IMR-90 (cell line): ENCODE measurements at regions not wholly inside any gene's neighbourhood (a gene's known extent, or its start where the extent isn't known, plus 50 kb on each side); places are given as distances from the start of the nearest gene placed in this dataset.

Source experiments
- ATAC-seq: fragments of 200-7000 bp; cut with Tn5 transposase; 2 replicates; pipeline ENCODE4 v1.9.1; 2020; ENCODE audit warnings: low read depth, mild to moderate bottlenecking, moderate library complexity
- BruUV-seq: library from RNA; stranded (reverse); fragments of 400-500 nt; replicated peaks from 2 replicates; lab custom pipeline; 2021; lab: Mats Ljungman, UMichigan
- CTCF ChIA-PET: fragments of 300-600 bp; formaldehyde crosslinking; extraction: SDS; loops from one replicate; lab custom pipeline; 2021; ENCODE audit warnings: antibody characterized with exemption; lab: Yijun Ruan, JAX
- POLR2A ChIA-PET: fragments of 300-600 bp; sonication (Branson Sonifier 250); formaldehyde crosslinking; loops from one replicate; lab custom pipeline; 2022; ENCODE audit warnings: antibody characterized with exemption; ENCODE audit not compliant: unreplicated experiment; lab: Charles Lee
- DNase-seq: peaks from one replicate; pipeline ENCODE4 v3.0.0; 2013
- H2AFZ ChIP-seq: replicated peaks from 2 replicates; pipeline ENCODE3; 2013; ENCODE audit warnings: low read length, mild to moderate bottlenecking; ENCODE audit not compliant: poor library complexity
- H2AK5ac ChIP-seq: 2 replicates; pipeline ENCODE4 v1.6.1; 2013; ENCODE audit warnings: low read depth, low read length, inconsistent platforms
- H2AK9ac ChIP-seq: replicated peaks from 2 replicates; pipeline ENCODE3; 2013; ENCODE audit warnings: mild to moderate bottlenecking, low read depth, low read length, moderate library complexity; ENCODE audit not compliant: poor library complexity
- H2BK120ac ChIP-seq: 2 replicates; pipeline ENCODE4 v1.6.1; 2013; ENCODE audit warnings: low read depth, low read length, inconsistent platforms
- H2BK15ac ChIP-seq: 3 replicates; pipeline ENCODE4 v1.6.1; 2013; ENCODE audit warnings: low read depth, low read length, inconsistent platforms
- H2BK20ac ChIP-seq: 2 replicates; pipeline ENCODE4 v1.6.1; 2013; ENCODE audit warnings: low read depth, mild to moderate bottlenecking, inconsistent platforms, low read length, moderate library complexity
- H2BK5ac ChIP-seq: 2 replicates; pipeline ENCODE4 v1.6.1; 2013; ENCODE audit warnings: mild to moderate bottlenecking, low read depth, low read length, inconsistent platforms; ENCODE audit not compliant: poor library complexity, severe bottlenecking
- H3K14ac ChIP-seq: replicated peaks from 2 replicates; pipeline ENCODE4 v1.6.1; 2013; ENCODE audit warnings: low read depth, low read length, inconsistent platforms
- H3K18ac ChIP-seq: 2 replicates; pipeline ENCODE4 v1.6.1; 2013; ENCODE audit warnings: low read depth, low read length, control low read depth
- H3K23ac ChIP-seq: 2 replicates; pipeline ENCODE4 v1.6.1; 2013; ENCODE audit warnings: low read depth, low read length, inconsistent platforms
- H3K27ac ChIP-seq: 2 replicates; pipeline ENCODE4 v1.5.1; 2013; ENCODE audit warnings: mild to moderate bottlenecking, control low read depth, low read length; ENCODE audit not compliant: insufficient read depth
- H3K27me3 ChIP-seq: 2 replicates; pipeline ENCODE4 v1.6.1; 2013; ENCODE audit warnings: low read length; ENCODE audit not compliant: control insufficient read depth, insufficient read depth
- H3K36me3 ChIP-seq: 2 replicates; pipeline ENCODE4 v1.6.1; 2013; ENCODE audit warnings: low read length, mixed read lengths; ENCODE audit not compliant: control insufficient read depth, insufficient read depth
- H3K4ac ChIP-seq: 2 replicates; pipeline ENCODE4 v1.6.1; 2013; ENCODE audit warnings: low read depth, low read length, inconsistent platforms
- H3K4me1 ChIP-seq: 2 replicates; pipeline ENCODE4 v1.6.1; 2013; ENCODE audit warnings: low read length, mixed read lengths; ENCODE audit not compliant: control insufficient read depth, insufficient read depth
- H3K4me2 ChIP-seq: 2 replicates; pipeline ENCODE4 v1.6.1; 2013; ENCODE audit warnings: low read depth, mild to moderate bottlenecking, control low read depth, low read length, moderate library complexity
- H3K4me3 ChIP-seq: 2 replicates; pipeline ENCODE4 v1.5.1; 2013; ENCODE audit warnings: low read depth, mild to moderate bottlenecking, control low read depth, low read length, moderate library complexity; ENCODE audit not compliant: insufficient read depth
- H3K56ac ChIP-seq: 2 replicates; pipeline ENCODE4 v1.6.1; 2013; ENCODE audit warnings: low read length, inconsistent platforms; ENCODE audit not compliant: insufficient read depth; ENCODE audit errors: extremely low read depth
- H3K79me1 ChIP-seq, 2 experiments: 2 replicates each; pipeline ENCODE4 v1.6.1; 2013; ENCODE audit warnings: low read length in 2 of 2, inconsistent platforms in 1 of 2, low read depth in 1 of 2
- H3K9ac ChIP-seq: 2 replicates; pipeline ENCODE4 v1.6.1; 2013; ENCODE audit warnings: low read depth, low read length, control low read depth
- H3K9me1 ChIP-seq: 2 replicates; pipeline ENCODE4 v1.6.1; 2013; ENCODE audit warnings: low read length, inconsistent platforms; ENCODE audit not compliant: insufficient read depth
- H3K9me3 ChIP-seq: 2 replicates; pipeline ENCODE4 v1.6.1; 2013; ENCODE audit warnings: low read length; ENCODE audit not compliant: control insufficient read depth, insufficient read depth
- H4K20me1 ChIP-seq: 2 replicates; pipeline ENCODE4 v1.6.1; 2013; ENCODE audit warnings: low read length, inconsistent platforms; ENCODE audit not compliant: insufficient read depth
- H4K5ac ChIP-seq: 2 replicates; pipeline ENCODE4 v1.6.1; 2013; ENCODE audit warnings: mild to moderate bottlenecking, low read depth, low read length, control low read depth
- H4K8ac ChIP-seq, 2 experiments: 2 replicates each; pipeline ENCODE4 v1.6.1; 2013; ENCODE audit warnings: low read depth in 2 of 2, low read length in 2 of 2, control low read depth in 1 of 2, inconsistent platforms in 1 of 2
- H4K91ac ChIP-seq: 2 replicates; pipeline ENCODE4 v1.6.1; 2013; ENCODE audit warnings: low read depth, low read length, inconsistent platforms; ENCODE audit not compliant: insufficient read depth
- BHLHE40 ChIP-seq: fragments of 150-350 bp; IDR thresholded peaks from 2 replicates; pipeline ENCODE4 v1.6.1; 2016; ENCODE audit warnings: mild to moderate bottlenecking, low read depth, low read length
- CHD1 ChIP-seq: IDR thresholded peaks from 2 replicates; pipeline ENCODE4 v1.6.1; 2012; ENCODE audit warnings: low read depth, low read length, improper control_type of control experiment
- FOS ChIP-seq: fragments of 150-350 bp; IDR thresholded peaks from 2 replicates; pipeline ENCODE4 v1.6.1; 2016; ENCODE audit warnings: low read depth, low read length
- MAFK ChIP-seq: IDR thresholded peaks from 2 replicates; pipeline ENCODE4 v1.6.1; 2012; ENCODE audit warnings: low read depth, low read length, improper control_type of control experiment
- MAZ ChIP-seq: IDR thresholded peaks from 2 replicates; pipeline ENCODE4 v1.6.1; 2012; ENCODE audit warnings: low read depth, mild to moderate bottlenecking, low read length, improper control_type of control experiment, moderate library complexity, borderline replicate concordance
- MXI1 ChIP-seq: IDR thresholded peaks from 2 replicates; pipeline ENCODE4 v1.6.1; 2012; ENCODE audit warnings: low read depth, mild to moderate bottlenecking, low read length, moderate library complexity, borderline replicate concordance
- POLR2A ChIP-seq: IDR thresholded peaks from 2 replicates; pipeline ENCODE4 v1.6.1; 2012; ENCODE audit warnings: mild to moderate bottlenecking, low read depth, low read length
- RAD21 ChIP-seq: IDR thresholded peaks from 2 replicates; pipeline ENCODE4 v1.6.1; 2012; ENCODE audit warnings: low read length, improper control_type of control experiment
- RCOR1 ChIP-seq: IDR thresholded peaks from 2 replicates; pipeline ENCODE4 v1.6.1; 2012; ENCODE audit warnings: mild to moderate bottlenecking, low read length, improper control_type of control experiment; ENCODE audit not compliant: insufficient replicate concordance
- RFX5 ChIP-seq: IDR thresholded peaks from 2 replicates; pipeline ENCODE4 v1.8.0; 2012; ENCODE audit warnings: low read depth, mild to moderate bottlenecking, low read length, moderate library complexity
- SMC3 ChIP-seq: fragments of 150-350 bp; IDR thresholded peaks from 2 replicates; pipeline ENCODE4 v1.6.1; 2016; ENCODE audit warnings: low read depth, mild to moderate bottlenecking, antibody characterized with exemption, low read length, moderate library complexity
- WGBS, 2 experiments: methylation state at CpG; one replicate each; pipeline versions ENCODE4 v1.1.5 to v1.1.7; 2013; ENCODE audit warnings: missing lambda C conversion rate in 2 of 2; ENCODE audit not compliant: insufficient read length in 1 of 2; ENCODE audit errors: extremely low coverage in 2 of 2; 5-methylcytosine and 5-hydroxymethylcytosine counted together
- dilution Hi-C: fragments of 300-500 bp; cut with HindIII; formaldehyde crosslinking; loops from one replicate; pipeline ENCODE4 v1.14.3; 2018; ENCODE audit warnings: low sequenced_read_pairs; ENCODE audit not compliant: unreplicated experiment
- in situ Hi-C: fragments of 300-500 bp; cut with MboI; formaldehyde crosslinking; loops from 3 replicates; pipeline ENCODE4 v1.14.3; 2019; ENCODE audit warnings: low sequenced_read_pairs, inconsistent platforms, mixed read lengths
- intact Hi-C: fragments of 100-400 bp; cut with micrococcal nuclease; formaldehyde crosslinking; loops from 2 replicates; pipeline ENCODE4 v1.10.0; 2022
- TF ChIP-seq, protein P1 (sequence below): conservative IDR thresholded peaks from 2 replicates; pipeline ENCODE4 v1.5.1; 2012; ENCODE audit warnings: mild to moderate bottlenecking, low read depth, low read length, improper control_type of control experiment
- TF ChIP-seq, protein P2 (sequence below): fragments of 150-350 bp; IDR thresholded peaks from 2 replicates; pipeline ENCODE4 v1.6.1; 2017; ENCODE audit warnings: mild to moderate bottlenecking, antibody characterized with exemption, low read length, low read depth
- TF ChIP-seq, protein P3 (sequence below): fragments of 150-350 bp; IDR thresholded peaks from 2 replicates; pipeline ENCODE4 v1.6.1; 2016; ENCODE audit warnings: low read depth, mild to moderate bottlenecking, low read length, moderate library complexity, borderline replicate concordance

DNA sequence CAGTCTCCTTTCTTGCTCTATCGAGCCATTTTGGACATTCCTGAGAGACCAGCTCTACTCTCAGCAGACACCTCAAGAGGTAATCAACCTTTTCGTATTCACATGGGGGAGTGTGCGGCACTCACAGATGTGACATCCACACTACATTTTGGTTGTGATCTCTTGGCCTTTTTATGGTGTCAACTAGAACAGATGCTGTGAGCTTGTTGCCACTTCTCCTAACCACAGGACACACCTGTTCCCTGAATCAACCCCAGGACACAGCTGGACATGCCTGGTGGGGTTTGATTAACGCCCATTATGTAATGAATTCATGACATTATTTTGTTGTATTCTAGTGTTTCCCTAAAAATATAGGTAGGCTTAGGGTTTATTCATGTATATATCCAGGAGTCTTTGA is 1143.6 kb downstream of the TMEM121 start:
- H2AK5ac ChIP-seq, result no peak overlapping the region
- no peak for DNase-seq
- H3K27ac ChIP-seq, result no peak overlapping the region
- H3K27me3 ChIP-seq, result no peaks in the 10 kb centered on the region
- dilution Hi-C loops, result no loop called here
- no peak overlapping the region for H4K91ac ChIP-seq
- no peaks in the 10 kb centered on the region for H4K20me1 ChIP-seq
- no peak for ATAC-seq
- H4K5ac ChIP-seq, result no peak overlapping the region
- H2BK15ac ChIP-seq, result no peak overlapping the region
- H3K18ac ChIP-seq, result no peak overlapping the region
- POLR2A ChIA-PET, result no interaction called here
- H3K36me3 ChIP-seq, result no peaks in the 10 kb centered on the region
- TF ChIP-seq MAZ (no peak), FOS (no peak), RFX5 (no peak), MXI1 (no peak), RCOR1 (no peak), CHD1 (no peak), BHLHE40 (no peak), POLR2A (no peak), SMC3 (no peak), RAD21 (no peak), MAFK (no peak)
- TF ChIP-seq, protein P1, sequence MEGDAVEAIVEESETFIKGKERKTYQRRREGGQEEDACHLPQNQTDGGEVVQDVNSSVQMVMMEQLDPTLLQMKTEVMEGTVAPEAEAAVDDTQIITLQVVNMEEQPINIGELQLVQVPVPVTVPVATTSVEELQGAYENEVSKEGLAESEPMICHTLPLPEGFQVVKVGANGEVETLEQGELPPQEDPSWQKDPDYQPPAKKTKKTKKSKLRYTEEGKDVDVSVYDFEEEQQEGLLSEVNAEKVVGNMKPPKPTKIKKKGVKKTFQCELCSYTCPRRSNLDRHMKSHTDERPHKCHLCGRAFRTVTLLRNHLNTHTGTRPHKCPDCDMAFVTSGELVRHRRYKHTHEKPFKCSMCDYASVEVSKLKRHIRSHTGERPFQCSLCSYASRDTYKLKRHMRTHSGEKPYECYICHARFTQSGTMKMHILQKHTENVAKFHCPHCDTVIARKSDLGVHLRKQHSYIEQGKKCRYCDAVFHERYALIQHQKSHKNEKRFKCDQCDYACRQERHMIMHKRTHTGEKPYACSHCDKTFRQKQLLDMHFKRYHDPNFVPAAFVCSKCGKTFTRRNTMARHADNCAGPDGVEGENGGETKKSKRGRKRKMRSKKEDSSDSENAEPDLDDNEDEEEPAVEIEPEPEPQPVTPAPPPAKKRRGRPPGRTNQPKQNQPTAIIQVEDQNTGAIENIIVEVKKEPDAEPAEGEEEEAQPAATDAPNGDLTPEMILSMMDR, result no peak
- TF ChIP-seq, protein P2, sequence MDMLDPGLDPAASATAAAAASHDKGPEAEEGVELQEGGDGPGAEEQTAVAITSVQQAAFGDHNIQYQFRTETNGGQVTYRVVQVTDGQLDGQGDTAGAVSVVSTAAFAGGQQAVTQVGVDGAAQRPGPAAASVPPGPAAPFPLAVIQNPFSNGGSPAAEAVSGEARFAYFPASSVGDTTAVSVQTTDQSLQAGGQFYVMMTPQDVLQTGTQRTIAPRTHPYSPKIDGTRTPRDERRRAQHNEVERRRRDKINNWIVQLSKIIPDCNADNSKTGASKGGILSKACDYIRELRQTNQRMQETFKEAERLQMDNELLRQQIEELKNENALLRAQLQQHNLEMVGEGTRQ, result no peak
- TF ChIP-seq, protein P3, sequence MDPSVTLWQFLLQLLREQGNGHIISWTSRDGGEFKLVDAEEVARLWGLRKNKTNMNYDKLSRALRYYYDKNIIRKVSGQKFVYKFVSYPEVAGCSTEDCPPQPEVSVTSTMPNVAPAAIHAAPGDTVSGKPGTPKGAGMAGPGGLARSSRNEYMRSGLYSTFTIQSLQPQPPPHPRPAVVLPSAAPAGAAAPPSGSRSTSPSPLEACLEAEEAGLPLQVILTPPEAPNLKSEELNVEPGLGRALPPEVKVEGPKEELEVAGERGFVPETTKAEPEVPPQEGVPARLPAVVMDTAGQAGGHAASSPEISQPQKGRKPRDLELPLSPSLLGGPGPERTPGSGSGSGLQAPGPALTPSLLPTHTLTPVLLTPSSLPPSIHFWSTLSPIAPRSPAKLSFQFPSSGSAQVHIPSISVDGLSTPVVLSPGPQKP, result no peak
- in situ Hi-C loops, result no loop called here
- H3K79me1 ChIP-seq, result no peaks in the 10 kb centered on the region
- no peak overlapping the region for H2AFZ ChIP-seq
- no peak overlapping the region for H2AK9ac ChIP-seq
- H3K14ac ChIP-seq, result no peak overlapping the region
- H3K4me2 ChIP-seq, result no peak overlapping the region
- H3K4me1 ChIP-seq, result no peaks in the 10 kb centered on the region
- no peak overlapping the region for H3K23ac ChIP-seq
- no peak overlapping the region for H2BK20ac ChIP-seq
- no peaks in the 10 kb centered on the region for H3K9me1 ChIP-seq
- CTCF ChIA-PET, result no interaction called here
- H4K8ac ChIP-seq, result no peak overlapping the region
- H3K4me3 ChIP-seq, result no peak overlapping the region
- peaks cover 9% of the 10 kb centered on the region; the same call in 1 of the 2 replicates for H3K9me3 ChIP-seq
- H3K56ac ChIP-seq, result no peak overlapping the region
- H2BK120ac ChIP-seq, result no peak overlapping the region
- WGBS, 2 experiments, result no CpG with 5 or more reads among the region's 4 CpGs
- H2BK5ac ChIP-seq, result no peak overlapping the region
- no peak overlapping the region for H3K4ac ChIP-seq
- intact Hi-C loops, result no loop called here
- no TSS peak for BruUV-seq
- no peak overlapping the region for H3K9ac ChIP-seq
